Superior temporal gyrus (tissue), 1 donor: ENCODE measurements at regions not wholly inside any gene's neighbourhood (a gene's known extent, or its start where the extent isn't known, plus 50 kb on each side); places are given as distances from the start of the nearest gene placed in this dataset.
"Not testable (repeated sequence)": the region's sequence is repeated elsewhere in the genome, so short reads cannot be mapped to it uniquely, and the experiment has no call there.

ENCODE experiments used
- DNase-seq: peaks from one replicate; pipeline ENCODE4 v3.0.0-alpha.2; 2016; ENCODE audit errors: extremely low spot score

GRCh38 chr2:220767591-220768255 is 804.4 kb downstream of the EPHA4 start:
- no peak for DNase-seq

- no peak for DNase-seq
These were observed 796.1 kb downstream of the EPHA4 start for GRCh38 chr2:220775856-220776488.

GRCh38 chr2:220779076-220779475 is 793.0 kb downstream of the EPHA4 start:
- DNase-seq, result not testable (repeated sequence)

- no peak for DNase-seq
These were observed 792.6 kb downstream of the EPHA4 start for GRCh38 chr2:220779511-220779910.

- DNase-seq, result peak; percentile 82
These were observed 792.2 kb downstream of the EPHA4 start for GRCh38 chr2:220779931-220780330.

- no peak for DNase-seq
These were observed 790.4 kb downstream of the EPHA4 start for GRCh38 chr2:220781622-220782241.

GRCh38 chr2:220782609-220783113 is 789.4 kb downstream of the EPHA4 start:
- DNase-seq, result no peak

GRCh38 chr2:220783671-220784070 is 788.4 kb downstream of the EPHA4 start:
- no peak for DNase-seq

- no peak for DNase-seq
These were observed 786.9 kb downstream of the EPHA4 start for GRCh38 chr2:220785178-220785577.

- DNase-seq, result no peak
These were observed 785.9 kb downstream of the EPHA4 start for GRCh38 chr2:220786216-220786615.

GRCh38 chr2:220787251-220787650 is 784.9 kb downstream of the EPHA4 start:
- no peak for DNase-seq

GRCh38 chr2:220789961-220790360 is 782.1 kb downstream of the EPHA4 start:
- DNase-seq, result no peak

- DNase-seq, result no peak
These were observed 776.4 kb downstream of the EPHA4 start for GRCh38 chr2:220795705-220796104.

- DNase-seq, result no peak
These were observed 761.0 kb downstream of the EPHA4 start for GRCh38 chr2:220811115-220811514.

GRCh38 chr2:220811952-220812570 is 760.0 kb downstream of the EPHA4 start:
- DNase-seq, result no peak

- DNase-seq, result no peak
These were observed 757.7 kb downstream of the EPHA4 start for GRCh38 chr2:220814441-220814840.

- no peak for DNase-seq
These were observed 756.4 kb downstream of the EPHA4 start for GRCh38 chr2:220815698-220816097.

- DNase-seq, result no peak
These were observed 750.4 kb downstream of the EPHA4 start for GRCh38 chr2:220821683-220822082.

GRCh38 chr2:220823590-220823989 is 748.5 kb downstream of the EPHA4 start:
- DNase-seq, result not testable (repeated sequence)

- DNase-seq, result no peak
These were observed 738.7 kb downstream of the EPHA4 start for GRCh38 chr2:220833446-220833845.

GRCh38 chr2:220835583-220835982 is 736.5 kb downstream of the EPHA4 start:
- no peak for DNase-seq

GRCh38 chr2:220837226-220837625 is 734.9 kb downstream of the EPHA4 start:
- DNase-seq, result no peak
